NCI-H1048 (cell line): ENCODE measurements at regions not wholly inside any gene's neighbourhood (a gene's known extent, or its start where the extent isn't known, plus 50 kb on each side); places are given as distances from the start of the nearest gene placed in this dataset.
"Not testable (repeated sequence)": the region's sequence is repeated elsewhere in the genome, so short reads cannot be mapped to it uniquely, and the experiment has no call there.

Experiments used
- DNase-seq: peaks from one replicate; lab custom pipeline; 2025; lab: John Stamatoyannopoulos, UW

GRCh38 chr1:172918478-172918877, 132.3 kb downstream of the TNFSF18 start:
- DNase-seq = no peak

- no peak for DNase-seq
Measured at GRCh38 chr1:172926070-172926469, 124.7 kb downstream of the TNFSF18 start.

- DNase-seq = no peak
Measured at GRCh38 chr1:172928412-172928811, 122.3 kb downstream of the TNFSF18 start.

- no peak for DNase-seq
Measured at GRCh38 chr1:172929006-172929405, 121.7 kb downstream of the TNFSF18 start.

GRCh38 chr1:172930142-172930541, 120.6 kb downstream of the TNFSF18 start:
- no peak for DNase-seq

GRCh38 chr1:172931340-172931739, 119.4 kb downstream of the TNFSF18 start:
- DNase-seq = no peak

- DNase-seq = no peak
Measured at GRCh38 chr1:172931761-172932160, 119.0 kb downstream of the TNFSF18 start.

GRCh38 chr1:172932981-172933380, 117.8 kb downstream of the TNFSF18 start:
- DNase-seq = no peak

- no peak for DNase-seq
Measured at GRCh38 chr1:172934417-172934762, 116.4 kb downstream of the TNFSF18 start.

- DNase-seq = no peak
Measured at GRCh38 chr1:172935062-172935592, 115.6 kb downstream of the TNFSF18 start.

GRCh38 chr1:172936088-172936645, 114.6 kb downstream of the TNFSF18 start:
- no peak for DNase-seq

- DNase-seq = no peak
Measured at GRCh38 chr1:172938681-172939080, 112.1 kb downstream of the TNFSF18 start.

- no peak for DNase-seq
Measured at GRCh38 chr1:172939475-172939874, 111.3 kb downstream of the TNFSF18 start.

GRCh38 chr1:172940174-172940855, 110.4 kb downstream of the TNFSF18 start:
- no peak for DNase-seq

- DNase-seq = no peak
Measured at GRCh38 chr1:172941471-172941870, 109.3 kb downstream of the TNFSF18 start.

GRCh38 chr1:172941945-172942344, 108.8 kb downstream of the TNFSF18 start:
- no peak for DNase-seq

GRCh38 chr1:172943138-172943537, 107.6 kb downstream of the TNFSF18 start:
- not testable (repeated sequence) for DNase-seq

- DNase-seq = no peak
Measured at GRCh38 chr1:172944931-172945330, 105.8 kb downstream of the TNFSF18 start.

GRCh38 chr1:172946814-172947507, 103.8 kb downstream of the TNFSF18 start:
- DNase-seq = no peak

GRCh38 chr1:172948457-172948856, 102.3 kb downstream of the TNFSF18 start:
- DNase-seq = no peak

GRCh38 chr1:172949096-172949495, 101.6 kb downstream of the TNFSF18 start:
- no peak for DNase-seq

- DNase-seq = no peak
Measured at GRCh38 chr1:172950528-172950927, 100.2 kb downstream of the TNFSF18 start.

- DNase-seq = no peak
Measured at GRCh38 chr1:172951730-172952365, 98.9 kb downstream of the TNFSF18 start.
